Stimulated activated CD4-positive, alpha-beta T cell treated with anti-CD3 and anti-CD28 coated beads, TNF-alpha, amount 100 ng/mL, for 1 hour (primary cell): ENCODE measurements at regions not wholly inside any gene's neighbourhood (a gene's known extent, or its start where the extent isn't known, plus 50 kb on each side); places are given as distances from the start of the nearest gene placed in this dataset.
"Not testable (repeated sequence)": the region's sequence is repeated elsewhere in the genome, so short reads cannot be mapped to it uniquely, and the experiment has no call there.

Experiments
- DNase-seq, 3 donors: peaks; one replicate each; pipeline ENCODE4 v3.0.0-alpha.2; 2020; ENCODE audit warnings: low read depth in 3 of 3, low spot score in 1 of 3

DNA sequence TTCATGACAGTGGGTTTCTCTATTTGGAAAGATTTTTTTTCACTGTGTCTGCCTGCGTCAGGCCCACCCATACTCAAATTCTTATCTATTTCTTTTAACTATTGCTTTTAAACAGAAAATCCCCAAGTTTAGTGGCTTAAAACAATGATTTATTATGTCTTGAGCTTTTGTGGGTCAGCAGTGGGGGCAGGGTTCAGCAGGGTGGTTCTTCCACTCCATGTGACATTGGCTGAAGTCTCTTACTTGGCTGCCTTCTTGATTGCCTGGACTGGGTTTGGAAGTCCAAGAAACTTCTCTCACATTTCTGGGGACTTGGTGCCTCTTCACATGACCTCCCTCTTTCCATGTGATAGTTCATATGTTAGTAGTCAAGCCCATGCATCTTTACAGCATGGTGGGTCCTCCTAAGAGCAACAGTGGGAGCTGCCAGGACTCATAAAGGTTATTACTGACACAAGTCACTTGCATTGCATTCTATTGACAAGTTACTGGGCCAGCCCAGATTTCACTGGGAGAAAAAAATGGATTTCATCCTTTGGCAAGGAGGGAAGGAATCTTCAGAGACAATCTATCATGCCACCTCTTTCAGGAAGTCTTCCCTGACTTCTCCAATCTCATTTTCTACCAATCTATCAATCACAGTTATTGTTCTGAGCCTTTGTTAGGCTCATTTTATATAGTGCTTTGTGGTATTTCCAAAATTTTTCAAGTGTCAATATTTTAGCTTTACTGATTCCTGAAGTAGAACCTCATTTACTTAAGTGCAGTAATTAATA lies 436.1 kb downstream of the XYLT1 start:
- no peak for DNase-seq

DNA sequence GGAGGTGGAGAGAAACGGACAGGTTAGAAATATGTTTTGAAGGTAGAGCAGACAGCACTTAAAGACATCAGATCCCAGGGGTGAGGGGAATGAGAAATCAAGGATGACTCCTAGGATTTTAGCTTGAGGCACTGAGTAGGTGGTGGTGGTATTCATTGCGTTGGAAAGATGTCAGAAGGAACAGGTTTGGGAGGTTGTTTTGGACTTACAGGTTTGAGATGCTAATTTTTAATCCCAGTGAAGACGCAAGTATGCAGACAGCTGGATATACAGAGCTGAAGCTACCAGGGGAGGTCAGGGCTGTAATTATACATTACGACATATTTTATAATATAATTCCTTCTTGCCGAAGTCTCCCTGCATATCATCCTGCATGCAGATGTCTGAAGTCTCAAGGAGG lies 433.3 kb downstream of the XYLT1 start:
- DNase-seq: no peak

DNA sequence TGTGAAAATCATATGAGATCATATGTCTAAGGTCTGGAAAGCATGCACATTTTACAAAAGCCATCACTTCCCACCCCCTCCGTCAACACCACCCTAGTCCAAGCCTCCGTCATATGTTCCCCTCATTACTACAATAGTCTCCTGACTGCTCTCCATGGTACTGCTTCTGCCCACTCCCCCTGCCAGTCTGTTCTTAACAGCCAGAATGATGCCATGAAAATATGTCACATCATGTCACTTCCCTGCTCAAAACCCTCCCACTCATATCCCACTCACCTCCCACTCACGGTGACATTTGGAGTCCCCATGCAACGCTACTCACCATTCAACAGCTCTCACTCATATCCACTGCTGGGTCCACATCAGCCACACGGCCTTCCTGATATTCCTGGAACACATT lies 432.3 kb downstream of the XYLT1 start:
- no peak for DNase-seq

DNA sequence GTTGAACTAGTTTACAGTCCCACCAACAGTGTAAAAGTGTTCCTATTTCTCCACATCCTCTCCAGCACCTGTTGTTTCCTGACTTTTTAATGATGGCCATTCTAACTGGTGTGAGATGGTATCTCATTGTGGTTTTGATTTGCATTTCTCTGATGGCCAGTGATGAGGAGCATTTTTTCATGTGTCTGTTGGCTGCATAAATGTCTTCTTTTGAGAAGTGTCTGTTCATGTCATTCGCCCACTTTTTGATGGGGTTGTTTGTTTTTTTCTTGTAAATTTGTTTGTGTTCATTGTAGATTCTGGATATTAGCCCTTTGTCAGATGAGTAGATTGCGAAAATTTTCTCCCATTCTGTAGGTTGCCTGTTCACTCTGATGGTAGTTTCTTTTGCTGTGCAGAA lies 421.7 kb downstream of the XYLT1 start:
- DNase-seq: not testable (repeated sequence)

DNA sequence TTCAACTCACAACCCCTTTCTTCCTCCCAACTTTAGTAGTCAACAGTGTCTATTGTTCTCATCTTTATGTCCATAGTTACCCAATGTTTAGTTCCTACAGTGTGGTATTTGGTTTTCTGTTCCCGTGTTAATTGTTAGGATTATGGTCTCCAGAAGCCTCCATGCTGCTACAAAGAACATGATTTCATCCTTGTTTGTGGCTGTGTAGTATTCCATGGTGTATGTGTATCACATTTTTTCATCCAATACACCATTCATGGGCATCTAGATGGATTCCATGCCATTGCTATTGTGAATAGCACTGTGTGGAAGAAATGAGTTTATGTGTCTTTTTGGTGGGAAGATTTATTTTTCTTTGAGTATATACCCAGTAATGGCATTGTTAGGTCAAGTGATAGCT lies 420.3 kb downstream of the XYLT1 start:
- no peak for DNase-seq
